ENCODE measurements at regions not wholly inside any gene's neighbourhood (a gene's known extent, or its start where the extent isn't known, plus 50 kb on each side); places are given as distances from the start of the nearest gene placed in this dataset.
A peak's percentile ranks its signal among the peaks of the same experiment; 100 is the strongest.
"Not testable (repeated sequence)": the region's sequence is repeated elsewhere in the genome, so short reads cannot be mapped to it uniquely, and the experiment has no call there.

GRCh38 chr3:130569461-130570365, 52.7 kb downstream of the COL6A6 start:
- TF ChIP-seq CTCF (IDR thresholded peaks at IDR 0.05; ENCODE audit: low read depth, low read length): no peak
- no peak for DNase-seq (ENCODE audit: extremely low read depth, low read depth)

- TF ChIP-seq CTCF (IDR thresholded peaks at IDR 0.05; ENCODE audit: low read depth, low read length): no peak
- no peak for DNase-seq (ENCODE audit: extremely low read depth, low read depth)
Measured at GRCh38 chr3:130572769-130573168, 55.8 kb downstream of the COL6A6 start.

- DNase-seq (ENCODE audit: extremely low read depth, low read depth): peak; percentile 25
- TF ChIP-seq CTCF (IDR thresholded peaks at IDR 0.05; ENCODE audit: low read depth, low read length): no peak
Measured at GRCh38 chr3:130576375-130577266, 59.6 kb downstream of the COL6A6 start.

GRCh38 chr3:130582457-130583153, 65.6 kb downstream of the COL6A6 start:
- TF ChIP-seq CTCF (IDR thresholded peaks at IDR 0.05; ENCODE audit: low read depth, low read length): no peak
- no peak for DNase-seq (ENCODE audit: extremely low read depth, low read depth)

GRCh38 chr3:130594749-130595148, 77.8 kb downstream of the COL6A6 start:
- DNase-seq (ENCODE audit: extremely low read depth, low read depth): not testable (repeated sequence)

- TF ChIP-seq CTCF (IDR thresholded peaks at IDR 0.05; ENCODE audit: low read depth, low read length): no peak
- DNase-seq (ENCODE audit: extremely low read depth, low read depth): no peak
Measured at GRCh38 chr3:130596484-130596883, 79.5 kb downstream of the COL6A6 start.

- no peak for DNase-seq (ENCODE audit: extremely low read depth, low read depth)
- TF ChIP-seq CTCF (IDR thresholded peaks at IDR 0.05; ENCODE audit: low read depth, low read length): no peak
Measured at GRCh38 chr3:130601442-130601971, 84.5 kb downstream of the COL6A6 start.
